ENCODE measurements at regions not wholly inside any gene's neighbourhood (a gene's known extent, or its start where the extent isn't known, plus 50 kb on each side); places are given as distances from the start of the nearest gene placed in this dataset.

DNA sequence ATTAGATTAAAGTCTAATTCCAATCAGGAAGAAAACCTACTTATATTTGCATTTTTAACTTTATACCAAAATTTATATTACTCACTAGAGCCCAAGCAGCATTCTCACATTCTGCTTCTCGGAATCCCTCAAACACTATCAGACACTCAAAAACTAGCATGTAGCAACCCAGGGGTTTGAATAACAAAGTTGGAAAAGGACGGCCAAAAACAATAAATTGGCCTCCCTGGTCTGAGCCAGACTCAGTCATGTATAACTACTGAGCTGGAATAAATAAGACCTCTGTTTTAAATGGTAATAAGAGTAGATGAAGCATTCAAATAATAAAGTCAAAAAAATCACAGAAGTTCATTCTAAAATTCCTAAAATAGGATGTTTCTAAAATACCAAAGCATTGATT lies 290.9 kb downstream of the IRS1 start:
- peak; percentile 76 for DNase-seq (ENCODE audit: low read depth, low spot score)
- in situ Hi-C loops (cut with HindIII; ENCODE audit: low sequenced_read_pairs), result no loop called here
- no peak overlapping the region for H3K4me3 ChIP-seq (ENCODE audit: low read depth, low read length)
- TF ChIP-seq, protein P1, sequence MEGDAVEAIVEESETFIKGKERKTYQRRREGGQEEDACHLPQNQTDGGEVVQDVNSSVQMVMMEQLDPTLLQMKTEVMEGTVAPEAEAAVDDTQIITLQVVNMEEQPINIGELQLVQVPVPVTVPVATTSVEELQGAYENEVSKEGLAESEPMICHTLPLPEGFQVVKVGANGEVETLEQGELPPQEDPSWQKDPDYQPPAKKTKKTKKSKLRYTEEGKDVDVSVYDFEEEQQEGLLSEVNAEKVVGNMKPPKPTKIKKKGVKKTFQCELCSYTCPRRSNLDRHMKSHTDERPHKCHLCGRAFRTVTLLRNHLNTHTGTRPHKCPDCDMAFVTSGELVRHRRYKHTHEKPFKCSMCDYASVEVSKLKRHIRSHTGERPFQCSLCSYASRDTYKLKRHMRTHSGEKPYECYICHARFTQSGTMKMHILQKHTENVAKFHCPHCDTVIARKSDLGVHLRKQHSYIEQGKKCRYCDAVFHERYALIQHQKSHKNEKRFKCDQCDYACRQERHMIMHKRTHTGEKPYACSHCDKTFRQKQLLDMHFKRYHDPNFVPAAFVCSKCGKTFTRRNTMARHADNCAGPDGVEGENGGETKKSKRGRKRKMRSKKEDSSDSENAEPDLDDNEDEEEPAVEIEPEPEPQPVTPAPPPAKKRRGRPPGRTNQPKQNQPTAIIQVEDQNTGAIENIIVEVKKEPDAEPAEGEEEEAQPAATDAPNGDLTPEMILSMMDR (IDR thresholded peaks at IDR 0.05; ENCODE audit: low read depth, low read length), result no peak

- DNase-seq (ENCODE audit: low read depth, low spot score), result no peak
- TF ChIP-seq, protein P1 (IDR thresholded peaks at IDR 0.05; ENCODE audit: low read depth, low read length), result no peak
- in situ Hi-C loops (cut with HindIII; ENCODE audit: low sequenced_read_pairs), result no loop called here
- no peak overlapping the region for H3K4me3 ChIP-seq (ENCODE audit: low read depth, low read length)
Observed at GRCh38 chr2:226508005-226508404, 291.6 kb downstream of the IRS1 start.

- H3K4me3 ChIP-seq (ENCODE audit: low read depth, low read length), result no peak overlapping the region
- no peak for DNase-seq (ENCODE audit: low read depth, low spot score)
- in situ Hi-C loops (cut with HindIII; ENCODE audit: low sequenced_read_pairs), result no loop called here
- TF ChIP-seq, protein P1 (IDR thresholded peaks at IDR 0.05; ENCODE audit: low read depth, low read length), result no peak
Observed at GRCh38 chr2:226497146-226497909, 302.3 kb downstream of the IRS1 start.

- in situ Hi-C loops (cut with HindIII; ENCODE audit: low sequenced_read_pairs), result no loop called here
- H3K4me3 ChIP-seq (ENCODE audit: low read depth, low read length), result no peak overlapping the region
- TF ChIP-seq, protein P1 (IDR thresholded peaks at IDR 0.05; ENCODE audit: low read depth, low read length), result no peak
- DNase-seq (ENCODE audit: low read depth, low spot score), result no peak
Observed at GRCh38 chr2:226496273-226496550, 303.4 kb downstream of the IRS1 start.

GRCh38 chr2:226495466-226496272 lies 304.0 kb downstream of the IRS1 start:
- DNase-seq (ENCODE audit: low read depth, low spot score), result no peak
- TF ChIP-seq, protein P1 (IDR thresholded peaks at IDR 0.05; ENCODE audit: low read depth, low read length), result no peak
- no peak overlapping the region for H3K4me3 ChIP-seq (ENCODE audit: low read depth, low read length)
- in situ Hi-C loops (cut with HindIII; ENCODE audit: low sequenced_read_pairs), result no loop called here

DNA sequence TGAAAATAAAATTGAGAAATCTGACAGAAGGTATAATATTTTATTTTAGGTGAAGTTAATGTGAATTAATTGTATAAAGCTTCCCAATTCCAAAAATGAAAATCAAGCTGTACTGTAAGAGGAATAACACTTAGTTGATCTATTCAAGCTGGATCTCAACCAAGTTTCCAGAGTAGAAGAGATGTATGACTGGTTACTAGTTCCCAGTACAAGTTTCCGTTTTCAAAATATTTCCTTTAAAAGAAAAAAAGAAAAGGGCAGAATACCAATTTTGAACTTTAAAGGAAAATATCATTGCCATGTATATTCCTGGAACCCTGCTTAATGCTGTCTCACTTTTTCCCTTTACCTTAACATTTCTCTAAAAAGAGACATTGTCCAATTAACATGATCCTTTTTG lies 308.5 kb downstream of the IRS1 start:
- in situ Hi-C loops (cut with HindIII; ENCODE audit: low sequenced_read_pairs), result no loop called here
- H3K4me3 ChIP-seq (ENCODE audit: low read depth, low read length), result no peak overlapping the region
- DNase-seq (ENCODE audit: low read depth, low spot score), result no peak
- TF ChIP-seq, protein P1 (IDR thresholded peaks at IDR 0.05; ENCODE audit: low read depth, low read length), result no peak
